Hepatocyte (in vitro differentiated cells): ENCODE measurements at regions not wholly inside any gene's neighbourhood (a gene's known extent, or its start where the extent isn't known, plus 50 kb on each side); places are given as distances from the start of the nearest gene placed in this dataset.

Experiments used
- EZH2 ChIP-seq: fragments of 200-600 bp; sonication (generic); IDR thresholded peaks from 2 replicates; pipeline ENCODE4 v1.6.1; 2016; ENCODE audit warnings: antibody characterized with exemption, mild to moderate bottlenecking, borderline replicate concordance
- EZH2phosphoT487 ChIP-seq: fragments of 200-600 bp; sonication (generic); IDR thresholded peaks from one replicate; pipeline ENCODE4 v1.6.1; 2018; ENCODE audit warnings: antibody characterized with exemption, mild to moderate bottlenecking, low read depth, moderate library complexity; ENCODE audit not compliant: unreplicated experiment, severe bottlenecking
- TF ChIP-seq, protein P1 (sequence below): fragments of 200-600 bp; sonication (generic); IDR thresholded peaks from 2 replicates; pipeline ENCODE4 v1.5.1; 2016; ENCODE audit warnings: antibody characterized with exemption, mild to moderate bottlenecking; ENCODE audit not compliant: poor library complexity

DNA sequence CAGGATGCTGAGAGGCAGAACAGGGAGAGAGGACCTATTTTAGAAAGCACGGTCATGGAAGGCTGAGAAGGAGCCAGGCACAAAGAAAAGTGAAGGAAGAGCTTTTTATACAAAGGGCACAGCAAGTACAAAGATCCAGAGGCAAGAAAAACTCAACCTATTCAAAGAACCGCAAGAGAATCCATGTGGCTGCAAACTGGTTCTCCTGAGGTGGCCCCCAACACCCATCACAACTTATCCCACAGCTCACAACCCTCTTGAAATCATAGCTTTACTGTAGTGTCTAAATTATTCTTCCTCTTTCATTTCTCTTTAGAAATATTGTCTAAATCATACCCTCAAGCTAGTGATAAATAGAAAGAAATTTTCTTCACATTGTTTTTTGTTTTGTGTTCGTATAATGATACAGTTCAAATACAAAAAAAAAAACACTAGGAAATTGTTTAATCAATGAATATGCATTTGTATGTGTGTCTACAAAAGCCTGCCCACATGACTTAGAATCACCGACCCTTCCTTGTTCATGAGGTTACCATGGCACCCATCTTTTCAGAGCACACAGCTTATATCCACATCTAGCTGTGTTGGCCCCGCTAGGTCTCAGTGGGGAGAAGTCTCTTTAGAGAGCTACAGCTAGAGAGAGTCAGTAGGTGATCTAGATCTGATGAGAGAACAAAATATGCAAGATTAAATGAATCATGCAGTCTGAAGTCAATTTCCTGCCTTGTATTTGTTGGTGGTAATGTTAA is 126.9 kb upstream of the DCLK2 start:
- TF ChIP-seq, protein P1, sequence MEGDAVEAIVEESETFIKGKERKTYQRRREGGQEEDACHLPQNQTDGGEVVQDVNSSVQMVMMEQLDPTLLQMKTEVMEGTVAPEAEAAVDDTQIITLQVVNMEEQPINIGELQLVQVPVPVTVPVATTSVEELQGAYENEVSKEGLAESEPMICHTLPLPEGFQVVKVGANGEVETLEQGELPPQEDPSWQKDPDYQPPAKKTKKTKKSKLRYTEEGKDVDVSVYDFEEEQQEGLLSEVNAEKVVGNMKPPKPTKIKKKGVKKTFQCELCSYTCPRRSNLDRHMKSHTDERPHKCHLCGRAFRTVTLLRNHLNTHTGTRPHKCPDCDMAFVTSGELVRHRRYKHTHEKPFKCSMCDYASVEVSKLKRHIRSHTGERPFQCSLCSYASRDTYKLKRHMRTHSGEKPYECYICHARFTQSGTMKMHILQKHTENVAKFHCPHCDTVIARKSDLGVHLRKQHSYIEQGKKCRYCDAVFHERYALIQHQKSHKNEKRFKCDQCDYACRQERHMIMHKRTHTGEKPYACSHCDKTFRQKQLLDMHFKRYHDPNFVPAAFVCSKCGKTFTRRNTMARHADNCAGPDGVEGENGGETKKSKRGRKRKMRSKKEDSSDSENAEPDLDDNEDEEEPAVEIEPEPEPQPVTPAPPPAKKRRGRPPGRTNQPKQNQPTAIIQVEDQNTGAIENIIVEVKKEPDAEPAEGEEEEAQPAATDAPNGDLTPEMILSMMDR = no peak
- TF ChIP-seq EZH2 = no peak
- TF ChIP-seq EZH2phosphoT487 = no peak
